Panc1 (cell line): ENCODE measurements at regions not wholly inside any gene's neighbourhood (a gene's known extent, or its start where the extent isn't known, plus 50 kb on each side); places are given as distances from the start of the nearest gene placed in this dataset.

Experiments used
- ATAC-seq: fragments of 200-7000 bp; cut with Tn5 transposase; 2 replicates; pipeline ENCODE4 v1.9.1; 2020; ENCODE audit warnings: mild to moderate bottlenecking, moderate library complexity
- BruUV-seq: library from RNA; stranded (reverse); fragments of 400-500 nt; replicated peaks from 2 replicates; lab custom pipeline; 2021; lab: Mats Ljungman, UMichigan
- CTCF ChIA-PET: fragments of 300-600 bp; sonication (Branson Sonifier 250); formaldehyde crosslinking; loops from one replicate; lab custom pipeline; 2022; ENCODE audit warnings: antibody characterized with exemption; lab: Charles Lee
- POLR2A ChIA-PET: fragments of 300-600 bp; sonication (Branson Sonifier 250); formaldehyde crosslinking; loops from one replicate; lab custom pipeline; 2022; ENCODE audit warnings: antibody characterized with exemption; lab: Charles Lee
- DNase-seq: peaks from one replicate; pipeline ENCODE4 v3.0.0-alpha.2; 2010; ENCODE audit warnings: low read depth, low spot score
- H3K27ac ChIP-seq: 2 replicates; pipeline ENCODE4 v1.5.1; 2011; ENCODE audit warnings: mild to moderate bottlenecking, low read length, inconsistent platforms
- H3K27me3 ChIP-seq: fragments of 200-500 bp; sonication (Bioruptor generic); 2 replicates; pipeline ENCODE4 v1.6.0; 2014; ENCODE audit warnings: low read length, inconsistent platforms; ENCODE audit not compliant: control insufficient read depth, insufficient read depth
- H3K36me3 ChIP-seq: fragments of 200-500 bp; sonication (Bioruptor generic); 2 replicates; pipeline ENCODE4 v1.5.1; 2014; ENCODE audit warnings: inconsistent platforms, mild to moderate bottlenecking, low read length, moderate library complexity; ENCODE audit not compliant: control insufficient read depth, insufficient read depth
- H3K4me1 ChIP-seq: 2 replicates; pipeline ENCODE4 v1.5.1; 2011; ENCODE audit warnings: inconsistent platforms, mild to moderate bottlenecking, low read length, moderate library complexity; ENCODE audit not compliant: control insufficient read depth, insufficient read depth
- H3K4me3 ChIP-seq, 2 experiments: 2 replicates each; pipeline ENCODE4 v1.5.1; 2011 to 2012; ENCODE audit warnings: low read depth in 2 of 2, low read length in 2 of 2, mild to moderate bottlenecking in 2 of 2, inconsistent platforms in 1 of 2, moderate library complexity in 1 of 2
- H3K9me3 ChIP-seq: fragments of 200-500 bp; sonication (Bioruptor generic); 2 replicates; pipeline ENCODE4 v1.5.1; 2014; ENCODE audit warnings: low read depth, mild to moderate bottlenecking, inconsistent platforms, low read length, moderate library complexity; ENCODE audit not compliant: control insufficient read depth, insufficient read depth
- POLR2AphosphoS5 ChIP-seq: IDR thresholded peaks from 2 replicates; pipeline ENCODE4 v1.6.1; 2012; ENCODE audit warnings: mild to moderate bottlenecking, low read depth, low read length, moderate library complexity
- SIN3A ChIP-seq: IDR thresholded peaks from 2 replicates; pipeline ENCODE4 v1.6.1; 2012; ENCODE audit warnings: low read depth, mild to moderate bottlenecking, low read length, moderate library complexity, borderline replicate concordance; ENCODE audit not compliant: insufficient read depth
- TCF7L2 ChIP-seq: IDR thresholded peaks from 2 replicates; pipeline ENCODE4 v1.6.1; 2011; ENCODE audit warnings: mild to moderate bottlenecking, low read depth, low read length, inconsistent platforms
- in situ Hi-C: cut with HindIII; loops from 2 replicates; pipeline ENCODE4 v1.10.0; 2016; ENCODE audit warnings: low sequenced_read_pairs, low pct_unique_long_range_greater_than_20kb
- intact Hi-C: fragments of 100-400 bp; cut with micrococcal nuclease; formaldehyde crosslinking; loops from one replicate; pipeline ENCODE4 v1.10.0; 2022; ENCODE audit not compliant: unreplicated experiment
- TF ChIP-seq, protein P1 (sequence below): fragments of 450-650 bp; IDR thresholded peaks from 2 replicates; pipeline ENCODE4 v1.5.1; 2017; ENCODE audit warnings: mild to moderate bottlenecking
- TF ChIP-seq, protein P2 (sequence below), 2 experiments: IDR thresholded peaks; 2 replicates each; pipeline ENCODE4 v1.6.1; 2011 to 2012; ENCODE audit warnings: low read depth in 2 of 2, control low read depth in 1 of 2, low read length in 1 of 2, mild to moderate bottlenecking in 1 of 2, moderate library complexity in 1 of 2; ENCODE audit not compliant: insufficient read depth in 1 of 2

DNA sequence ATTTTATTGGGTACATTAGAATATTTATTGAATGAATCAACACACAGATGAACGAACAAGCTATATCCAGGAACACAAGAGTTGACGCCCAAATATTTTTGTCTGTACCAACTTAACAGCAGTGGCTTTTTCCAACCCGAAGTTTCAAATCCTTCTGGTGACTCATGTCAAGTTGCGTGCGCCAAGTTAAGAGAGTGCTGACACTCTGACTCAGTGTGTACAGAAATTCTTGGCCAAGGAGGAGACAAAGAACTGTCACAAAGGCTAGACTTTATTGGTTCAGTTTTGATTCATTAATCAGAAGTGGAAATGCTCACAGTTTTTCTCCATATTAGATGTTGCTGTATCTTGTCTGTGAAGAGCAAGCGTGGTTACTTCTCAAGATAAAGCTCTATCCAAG is 59.6 kb upstream of the TSC22D2 start:
- peaks cover 92% of the 10 kb centered on the region for H3K4me1 ChIP-seq
- TF ChIP-seq SIN3A (peak; percentile 78; the same call in 1 of the 2 replicates), POLR2AphosphoS5 (peak; percentile 89; the same call in 1 of the 2 replicates), TCF7L2 (peak; percentile 81)
- TF ChIP-seq, protein P1, sequence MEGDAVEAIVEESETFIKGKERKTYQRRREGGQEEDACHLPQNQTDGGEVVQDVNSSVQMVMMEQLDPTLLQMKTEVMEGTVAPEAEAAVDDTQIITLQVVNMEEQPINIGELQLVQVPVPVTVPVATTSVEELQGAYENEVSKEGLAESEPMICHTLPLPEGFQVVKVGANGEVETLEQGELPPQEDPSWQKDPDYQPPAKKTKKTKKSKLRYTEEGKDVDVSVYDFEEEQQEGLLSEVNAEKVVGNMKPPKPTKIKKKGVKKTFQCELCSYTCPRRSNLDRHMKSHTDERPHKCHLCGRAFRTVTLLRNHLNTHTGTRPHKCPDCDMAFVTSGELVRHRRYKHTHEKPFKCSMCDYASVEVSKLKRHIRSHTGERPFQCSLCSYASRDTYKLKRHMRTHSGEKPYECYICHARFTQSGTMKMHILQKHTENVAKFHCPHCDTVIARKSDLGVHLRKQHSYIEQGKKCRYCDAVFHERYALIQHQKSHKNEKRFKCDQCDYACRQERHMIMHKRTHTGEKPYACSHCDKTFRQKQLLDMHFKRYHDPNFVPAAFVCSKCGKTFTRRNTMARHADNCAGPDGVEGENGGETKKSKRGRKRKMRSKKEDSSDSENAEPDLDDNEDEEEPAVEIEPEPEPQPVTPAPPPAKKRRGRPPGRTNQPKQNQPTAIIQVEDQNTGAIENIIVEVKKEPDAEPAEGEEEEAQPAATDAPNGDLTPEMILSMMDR: no peak
- TF ChIP-seq, protein P2, sequence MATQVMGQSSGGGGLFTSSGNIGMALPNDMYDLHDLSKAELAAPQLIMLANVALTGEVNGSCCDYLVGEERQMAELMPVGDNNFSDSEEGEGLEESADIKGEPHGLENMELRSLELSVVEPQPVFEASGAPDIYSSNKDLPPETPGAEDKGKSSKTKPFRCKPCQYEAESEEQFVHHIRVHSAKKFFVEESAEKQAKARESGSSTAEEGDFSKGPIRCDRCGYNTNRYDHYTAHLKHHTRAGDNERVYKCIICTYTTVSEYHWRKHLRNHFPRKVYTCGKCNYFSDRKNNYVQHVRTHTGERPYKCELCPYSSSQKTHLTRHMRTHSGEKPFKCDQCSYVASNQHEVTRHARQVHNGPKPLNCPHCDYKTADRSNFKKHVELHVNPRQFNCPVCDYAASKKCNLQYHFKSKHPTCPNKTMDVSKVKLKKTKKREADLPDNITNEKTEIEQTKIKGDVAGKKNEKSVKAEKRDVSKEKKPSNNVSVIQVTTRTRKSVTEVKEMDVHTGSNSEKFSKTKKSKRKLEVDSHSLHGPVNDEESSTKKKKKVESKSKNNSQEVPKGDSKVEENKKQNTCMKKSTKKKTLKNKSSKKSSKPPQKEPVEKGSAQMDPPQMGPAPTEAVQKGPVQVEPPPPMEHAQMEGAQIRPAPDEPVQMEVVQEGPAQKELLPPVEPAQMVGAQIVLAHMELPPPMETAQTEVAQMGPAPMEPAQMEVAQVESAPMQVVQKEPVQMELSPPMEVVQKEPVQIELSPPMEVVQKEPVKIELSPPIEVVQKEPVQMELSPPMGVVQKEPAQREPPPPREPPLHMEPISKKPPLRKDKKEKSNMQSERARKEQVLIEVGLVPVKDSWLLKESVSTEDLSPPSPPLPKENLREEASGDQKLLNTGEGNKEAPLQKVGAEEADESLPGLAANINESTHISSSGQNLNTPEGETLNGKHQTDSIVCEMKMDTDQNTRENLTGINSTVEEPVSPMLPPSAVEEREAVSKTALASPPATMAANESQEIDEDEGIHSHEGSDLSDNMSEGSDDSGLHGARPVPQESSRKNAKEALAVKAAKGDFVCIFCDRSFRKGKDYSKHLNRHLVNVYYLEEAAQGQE (IDR thresholded peaks at IDR 0.05; ENCODE audit: insufficient read depth in 1 of 2, low read depth in 2 of 2, low read length in 1 of 2): no peak
- in situ Hi-C loops (no loop called here), intact Hi-C loops (loop anchor here (10.0 kb wide), 1 partner anchor 114 kb away; no protein-coding TSS in a partner anchor)
- BruUV-seq: no TSS peak
- peak overlapping the region; percentile 100 for H3K27ac ChIP-seq
- no peaks in the 10 kb centered on the region for H3K36me3 ChIP-seq
- DNase-seq: peak; percentile 88
- no peaks in the 10 kb centered on the region for H3K9me3 ChIP-seq
- ChIA-PET POLR2A (interaction anchor here (0.7 kb wide), 1 partner anchor 691 kb away, joined by 3 read pairs; the partner anchor contains the start of gene WWTR1), CTCF (interaction anchor here (0.7 to 1.5 kb wide), 3 partner anchors 10 to 109 kb away, joined by 3 to 5 read pairs (median 4); no protein-coding TSS in a partner anchor)
- H3K4me3 ChIP-seq: no peak overlapping the region; a peak in 1 of 4 replicates
- H3K27me3 ChIP-seq: no peaks in the 10 kb centered on the region
- ATAC-seq: peak; percentile 80

DNA sequence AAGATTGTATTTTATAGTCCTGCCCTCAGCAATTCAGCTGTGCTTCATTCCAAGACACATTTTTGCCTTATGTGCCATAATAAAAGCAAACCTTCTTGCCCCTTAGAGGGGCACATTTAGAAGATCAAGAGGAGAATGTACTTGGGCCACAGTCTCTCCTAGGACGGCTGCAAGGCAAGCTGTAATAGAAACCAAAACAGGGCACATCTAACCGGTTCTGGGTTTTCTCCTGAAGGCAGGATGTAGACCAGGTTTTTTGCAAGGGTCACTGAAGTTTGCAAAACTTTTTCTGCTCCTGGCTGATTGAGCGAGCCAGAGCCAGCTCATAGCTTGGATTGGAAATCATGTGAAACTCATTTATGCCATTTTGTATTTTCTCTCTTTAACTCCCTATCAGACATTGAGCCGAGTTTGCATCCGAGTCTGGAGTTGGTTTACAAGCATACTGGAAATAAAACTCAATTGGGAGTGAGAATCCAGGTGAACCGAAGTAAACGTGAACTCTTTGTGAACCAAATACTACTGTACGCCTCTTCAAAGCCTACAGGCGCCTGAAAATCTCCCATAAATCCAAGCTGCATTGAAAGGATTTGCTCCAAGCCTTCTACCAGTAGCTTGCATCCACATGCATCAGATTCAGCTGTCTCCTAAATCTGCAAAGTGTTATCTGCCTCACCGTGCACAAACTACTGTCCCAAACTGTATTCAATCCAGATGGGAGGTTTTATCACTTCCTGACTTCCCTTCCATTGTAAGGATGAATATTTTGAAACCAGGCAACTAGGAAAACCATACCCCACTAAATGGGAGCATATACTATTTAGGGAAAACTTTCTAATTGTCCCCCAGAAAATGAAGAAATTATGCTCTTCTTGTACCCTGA is 60.9 kb upstream of the TSC22D2 start:
- Histone ChIP-seq H3K4me1 (peaks cover 98% of the 10 kb centered on the region), H3K9me3 (no peaks in the 10 kb centered on the region), H3K4me3 (peak overlapping the region; percentile 25 to 52), H3K27me3 (no peaks in the 10 kb centered on the region), H3K36me3 (no peaks in the 10 kb centered on the region), H3K27ac (peak overlapping the region; percentile 100)
- TF ChIP-seq TCF7L2 (peak; percentile 95), POLR2AphosphoS5 (no peak)
- DNase-seq (no peak), ATAC-seq (peak; percentile 22)
- POLR2A ChIA-PET: interaction anchor here (0.6 to 2.3 kb wide), 3 partner anchors 29 to 63 kb away, joined by 3 to 5 read pairs (median 4); no protein-coding TSS in a partner anchor
- BruUV-seq: TSS peak; percentile 60
- intact Hi-C loops (loop anchor here (2.0 to 10.0 kb wide), 2 partner anchors 66 to 112 kb away; no protein-coding TSS in a partner anchor), in situ Hi-C loops (no loop called here)
- CTCF ChIA-PET: interaction anchor here (0.5 kb wide), 1 partner anchor 415 kb away, joined by 6 read pairs; no protein-coding TSS in a partner anchor
